HCT116 (cell line): ENCODE measurements at regions not wholly inside any gene's neighbourhood (a gene's known extent, or its start where the extent isn't known, plus 50 kb on each side); places are given as distances from the start of the nearest gene placed in this dataset.

Experiments
- ATAC-seq: fragments of 200-7000 bp; cut with Tn5 transposase; 2 replicates; pipeline ENCODE4 v1.9.1; 2020; ENCODE audit warnings: mild to moderate bottlenecking, moderate library complexity
- BruUV-seq: library from RNA; stranded (reverse); fragments of 400-500 nt; replicated peaks from 2 replicates; lab custom pipeline; 2021; lab: Mats Ljungman, UMichigan
- CTCF ChIA-PET: fragments of 300-600 bp; sonication (Branson Sonifier 250); formaldehyde crosslinking; loops from one replicate; lab custom pipeline; 2021; ENCODE audit warnings: antibody characterized with exemption; lab: Charles Lee
- POLR2A ChIA-PET: fragments of 300-600, 350-600 bp; sonication (Branson Sonifier 250); formaldehyde crosslinking; loops from one replicate; lab custom pipeline; 2021; ENCODE audit warnings: antibody characterized with exemption; lab: Charles Lee
- RAD21 ChIA-PET, 2 experiments: fragments of 300-600 bp; sonication (Branson Sonifier 250); formaldehyde crosslinking; loops; one replicate each; lab custom pipeline; 2023; ENCODE audit warnings: low total read pairs in 2 of 2; ENCODE audit not compliant: uncharacterized antibody in 2 of 2, unreplicated experiment in 2 of 2, low non-redundant PET in 1 of 2; lab: Charles Lee
- DNase-seq: peaks from one replicate; pipeline ENCODE4 v3.0.0-alpha.2; 2010; ENCODE audit warnings: low read depth, low spot score
- H2AFZ ChIP-seq: fragments of 200-600 bp; shearing (Covaris generic), sonication (generic); 2 replicates; pipeline ENCODE4 v1.6.1; 2017; ENCODE audit warnings: low read depth, mixed run types, mixed read lengths, antibody characterized with exemption, low read length; ENCODE audit not compliant: poor library complexity, severe bottlenecking
- H3K27ac ChIP-seq: 2 replicates; pipeline ENCODE4 v1.5.1; 2012; ENCODE audit warnings: low read depth, low read length
- H3K27me3 ChIP-seq: fragments of 200-600 bp; sonication (generic); 2 replicates; pipeline ENCODE4 v1.6.1; 2016; ENCODE audit warnings: mixed run types, low read length, mixed read lengths; ENCODE audit not compliant: insufficient read depth
- H3K36me3 ChIP-seq, 2 experiments: fragments of 200-500 bp in 1 of 2; fragments of 200-600 bp in 1 of 2; sonication (Bioruptor generic) in 1 of 2; sonication (generic) in 1 of 2; 2 replicates each; pipeline versions ENCODE4 v1.5.1 to v1.6.1; 2014 to 2016; ENCODE audit warnings: low read length in 2 of 2, inconsistent platforms in 1 of 2, mixed read lengths in 1 of 2, mixed run types in 1 of 2; ENCODE audit not compliant: insufficient read depth in 2 of 2, control insufficient read depth in 1 of 2
- H3K4me1 ChIP-seq, 2 experiments: fragments of 200-600 bp in 1 of 2; sonication (generic) in 1 of 2; 2 replicates each; pipeline versions ENCODE4 v1.5.1 to v1.6.1; 2012 to 2017; ENCODE audit warnings: low read length in 2 of 2, inconsistent platforms in 1 of 2, mild to moderate bottlenecking in 1 of 2, mixed read lengths in 1 of 2, mixed run types in 1 of 2, moderate library complexity in 1 of 2; ENCODE audit not compliant: insufficient read depth in 2 of 2, control insufficient read depth in 1 of 2
- H3K4me2 ChIP-seq: fragments of 200-600 bp; sonication (generic); 2 replicates; pipeline ENCODE4 v1.6.1; 2017; ENCODE audit warnings: mixed run types, low read length, mixed read lengths
- H3K4me3 ChIP-seq, 2 experiments: fragments of 200-600 bp in 1 of 2; sonication (generic) in 1 of 2; replicated peaks in 1 of 2; 2 replicates each; pipeline ENCODE4 v1.5.1; 2011 to 2016; ENCODE audit warnings: low read length in 2 of 2, control low read depth in 1 of 2, low read depth in 1 of 2, mild to moderate bottlenecking in 1 of 2, mixed read lengths in 1 of 2, mixed run types in 1 of 2
- H3K79me2 ChIP-seq: fragments of 200-600 bp; sonication (generic); 2 replicates; pipeline ENCODE4 v1.6.1; 2017; ENCODE audit warnings: mild to moderate bottlenecking, mixed run types, low read length, moderate library complexity, mixed read lengths; ENCODE audit not compliant: insufficient read depth
- H3K9ac ChIP-seq: fragments of 200-600 bp; sonication (generic); 2 replicates; pipeline ENCODE4 v1.6.1; 2016; ENCODE audit warnings: low read length, mixed read lengths
- H3K9me2 ChIP-seq: fragments of 200-600 bp; sonication (generic), shearing (Covaris generic); 2 replicates; pipeline ENCODE4 v1.6.1; 2017; ENCODE audit warnings: mixed run types, mild to moderate bottlenecking, moderate library complexity; ENCODE audit not compliant: insufficient read depth
- H3K9me3 ChIP-seq, 2 experiments: fragments of 200-500 bp in 1 of 2; fragments of 200-600 bp in 1 of 2; sonication (Bioruptor generic) in 1 of 2; sonication (generic) in 1 of 2; 2 replicates each; pipeline ENCODE4 v1.6.1; 2014 to 2017; ENCODE audit warnings: low read length in 2 of 2, mixed read lengths in 2 of 2, inconsistent platforms in 1 of 2, low read depth in 1 of 2, mild to moderate bottlenecking in 1 of 2, mixed run types in 1 of 2, moderate library complexity in 1 of 2; ENCODE audit not compliant: control insufficient read depth in 1 of 2, insufficient read depth in 1 of 2
- H4K20me1 ChIP-seq: fragments of 200-600 bp; sonication (generic), shearing (Covaris generic); 2 replicates; pipeline ENCODE4 v1.6.1; 2017; ENCODE audit warnings: mixed run types, mild to moderate bottlenecking, moderate library complexity; ENCODE audit not compliant: insufficient read depth
- CBX3 ChIP-seq: IDR thresholded peaks from 2 replicates; pipeline ENCODE4 v1.6.1; 2012; ENCODE audit warnings: low read depth
- CEBPB ChIP-seq: IDR thresholded peaks from 2 replicates; pipeline ENCODE4 v1.6.1; 2012; ENCODE audit warnings: low read depth
- EGR1 ChIP-seq: IDR thresholded peaks from 2 replicates; pipeline ENCODE4 v1.6.1; 2012; ENCODE audit warnings: low read depth
- EZH2 ChIP-seq: fragments of 200-600 bp; sonication (generic); IDR thresholded peaks from 2 replicates; pipeline ENCODE4 v1.6.1; 2017; ENCODE audit warnings: antibody characterized with exemption, mixed run types
- EZH2phosphoT487 ChIP-seq: fragments of 200-600 bp; IDR thresholded peaks from 2 replicates; pipeline ENCODE4 v1.6.1; 2018; ENCODE audit warnings: antibody characterized with exemption, borderline replicate concordance
- FOSL1 ChIP-seq: IDR thresholded peaks from 2 replicates; pipeline ENCODE4 v1.6.1; 2012; ENCODE audit warnings: low read depth
- POLR2A ChIP-seq: IDR thresholded peaks from 2 replicates; pipeline ENCODE4 v1.7.0; 2011; ENCODE audit warnings: borderline replicate concordance; ENCODE audit not compliant: insufficient read depth, insufficient read length; ENCODE audit errors: extremely low read depth
- RAD21 ChIP-seq: IDR thresholded peaks from 2 replicates; pipeline ENCODE4 v1.6.1; 2012; ENCODE audit warnings: low read depth, mild to moderate bottlenecking
- SIN3A ChIP-seq: IDR thresholded peaks from 2 replicates; pipeline ENCODE4 v1.6.1; 2012; ENCODE audit warnings: low read depth
- SP1 ChIP-seq: IDR thresholded peaks from 2 replicates; pipeline ENCODE4 v1.6.1; 2012; ENCODE audit warnings: low read depth
- intact Hi-C: fragments of 100-400 bp; cut with micrococcal nuclease; formaldehyde crosslinking; loops from 2 replicates; pipeline ENCODE4 v1.10.0; 2022
- TF ChIP-seq, protein P1 (sequence below): IDR thresholded peaks from 2 replicates; pipeline ENCODE4 v1.6.1; 2012
- TF ChIP-seq, protein P2 (sequence below): IDR thresholded peaks from 2 replicates; pipeline ENCODE4 v1.6.1; 2012; ENCODE audit warnings: low read depth
- TF ChIP-seq, protein P3 (sequence below): IDR thresholded peaks from 2 replicates; pipeline ENCODE4 v1.6.1; 2011; ENCODE audit warnings: mild to moderate bottlenecking, low read length, moderate library complexity; ENCODE audit not compliant: insufficient replicate concordance; ENCODE audit errors: extremely low read depth
- TF ChIP-seq, protein P4 (sequence below), 3 experiments: fragments of 200-600 bp in 1 of 3; sonication (generic) in 1 of 3; IDR thresholded peaks in 2 of 3; conservative IDR thresholded peaks in 1 of 3; 2 replicates each; pipeline ENCODE4 v1.5.1; 2012 to 2017; ENCODE audit warnings: low read depth in 2 of 3, low read length in 2 of 3, antibody characterized with exemption in 1 of 3, borderline replicate concordance in 1 of 3, control low read depth in 1 of 3, mild to moderate bottlenecking in 1 of 3, mixed read lengths in 1 of 3, mixed run types in 1 of 3, moderate library complexity in 1 of 3; ENCODE audit not compliant: insufficient read depth in 1 of 3

DNA sequence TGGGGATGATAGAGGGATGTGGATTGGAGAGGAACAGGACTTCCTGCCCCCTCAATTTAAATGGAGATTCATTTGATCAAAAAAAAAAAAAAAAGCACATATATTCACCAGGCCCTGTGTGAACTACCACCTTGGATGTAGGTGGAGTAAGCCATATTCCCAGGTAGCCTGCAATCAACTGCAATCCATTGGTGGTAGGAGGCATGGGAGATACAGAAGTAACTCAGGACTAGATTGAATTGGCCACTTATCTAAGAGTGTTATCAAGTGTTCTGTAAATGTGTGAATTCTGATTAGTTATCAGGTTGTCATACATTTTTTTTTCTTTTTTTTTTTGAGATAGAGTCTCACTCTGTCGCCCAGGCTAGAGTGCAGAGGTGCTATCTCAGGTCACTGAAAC is 124.1 kb upstream of the ESR1 start:
- Histone ChIP-seq H3K4me1 (no peaks in the 10 kb centered on the region), H3K4me3 (no peak overlapping the region), H3K9ac (no peak overlapping the region), H3K27ac (no peak overlapping the region), H3K4me2 (no peak overlapping the region), H4K20me1 (no peaks in the 10 kb centered on the region), H3K27me3 (no peaks in the 10 kb centered on the region), H3K36me3 (no peaks in the 10 kb centered on the region), H3K79me2 (no peaks in the 10 kb centered on the region), H3K9me2 (no peaks in the 10 kb centered on the region), H2AFZ (no peak overlapping the region), H3K9me3 (no peaks in the 10 kb centered on the region)
- intact Hi-C loops: no loop called here
- no TSS peak for BruUV-seq
- ChIA-PET CTCF (no interaction called here), POLR2A (no interaction called here), RAD21 (no interaction called here)
- TF ChIP-seq, protein P1, sequence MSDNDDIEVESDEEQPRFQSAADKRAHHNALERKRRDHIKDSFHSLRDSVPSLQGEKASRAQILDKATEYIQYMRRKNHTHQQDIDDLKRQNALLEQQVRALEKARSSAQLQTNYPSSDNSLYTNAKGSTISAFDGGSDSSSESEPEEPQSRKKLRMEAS: no peak
- TF ChIP-seq FOSL1 (no peak), EZH2 (no peak), EZH2phosphoT487 (no peak), POLR2A (no peak), CEBPB (no peak), SP1 (no peak), SIN3A (no peak), CBX3 (no peak), EGR1 (no peak), RAD21 (no peak)
- TF ChIP-seq, protein P2, sequence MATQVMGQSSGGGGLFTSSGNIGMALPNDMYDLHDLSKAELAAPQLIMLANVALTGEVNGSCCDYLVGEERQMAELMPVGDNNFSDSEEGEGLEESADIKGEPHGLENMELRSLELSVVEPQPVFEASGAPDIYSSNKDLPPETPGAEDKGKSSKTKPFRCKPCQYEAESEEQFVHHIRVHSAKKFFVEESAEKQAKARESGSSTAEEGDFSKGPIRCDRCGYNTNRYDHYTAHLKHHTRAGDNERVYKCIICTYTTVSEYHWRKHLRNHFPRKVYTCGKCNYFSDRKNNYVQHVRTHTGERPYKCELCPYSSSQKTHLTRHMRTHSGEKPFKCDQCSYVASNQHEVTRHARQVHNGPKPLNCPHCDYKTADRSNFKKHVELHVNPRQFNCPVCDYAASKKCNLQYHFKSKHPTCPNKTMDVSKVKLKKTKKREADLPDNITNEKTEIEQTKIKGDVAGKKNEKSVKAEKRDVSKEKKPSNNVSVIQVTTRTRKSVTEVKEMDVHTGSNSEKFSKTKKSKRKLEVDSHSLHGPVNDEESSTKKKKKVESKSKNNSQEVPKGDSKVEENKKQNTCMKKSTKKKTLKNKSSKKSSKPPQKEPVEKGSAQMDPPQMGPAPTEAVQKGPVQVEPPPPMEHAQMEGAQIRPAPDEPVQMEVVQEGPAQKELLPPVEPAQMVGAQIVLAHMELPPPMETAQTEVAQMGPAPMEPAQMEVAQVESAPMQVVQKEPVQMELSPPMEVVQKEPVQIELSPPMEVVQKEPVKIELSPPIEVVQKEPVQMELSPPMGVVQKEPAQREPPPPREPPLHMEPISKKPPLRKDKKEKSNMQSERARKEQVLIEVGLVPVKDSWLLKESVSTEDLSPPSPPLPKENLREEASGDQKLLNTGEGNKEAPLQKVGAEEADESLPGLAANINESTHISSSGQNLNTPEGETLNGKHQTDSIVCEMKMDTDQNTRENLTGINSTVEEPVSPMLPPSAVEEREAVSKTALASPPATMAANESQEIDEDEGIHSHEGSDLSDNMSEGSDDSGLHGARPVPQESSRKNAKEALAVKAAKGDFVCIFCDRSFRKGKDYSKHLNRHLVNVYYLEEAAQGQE: no peak
- TF ChIP-seq, protein P3, sequence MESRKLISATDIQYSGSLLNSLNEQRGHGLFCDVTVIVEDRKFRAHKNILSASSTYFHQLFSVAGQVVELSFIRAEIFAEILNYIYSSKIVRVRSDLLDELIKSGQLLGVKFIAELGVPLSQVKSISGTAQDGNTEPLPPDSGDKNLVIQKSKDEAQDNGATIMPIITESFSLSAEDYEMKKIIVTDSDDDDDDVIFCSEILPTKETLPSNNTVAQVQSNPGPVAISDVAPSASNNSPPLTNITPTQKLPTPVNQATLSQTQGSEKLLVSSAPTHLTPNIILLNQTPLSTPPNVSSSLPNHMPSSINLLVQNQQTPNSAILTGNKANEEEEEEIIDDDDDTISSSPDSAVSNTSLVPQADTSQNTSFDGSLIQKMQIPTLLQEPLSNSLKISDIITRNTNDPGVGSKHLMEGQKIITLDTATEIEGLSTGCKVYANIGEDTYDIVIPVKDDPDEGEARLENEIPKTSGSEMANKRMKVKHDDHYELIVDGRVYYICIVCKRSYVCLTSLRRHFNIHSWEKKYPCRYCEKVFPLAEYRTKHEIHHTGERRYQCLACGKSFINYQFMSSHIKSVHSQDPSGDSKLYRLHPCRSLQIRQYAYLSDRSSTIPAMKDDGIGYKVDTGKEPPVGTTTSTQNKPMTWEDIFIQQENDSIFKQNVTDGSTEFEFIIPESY: no peak
- TF ChIP-seq, protein P4, sequence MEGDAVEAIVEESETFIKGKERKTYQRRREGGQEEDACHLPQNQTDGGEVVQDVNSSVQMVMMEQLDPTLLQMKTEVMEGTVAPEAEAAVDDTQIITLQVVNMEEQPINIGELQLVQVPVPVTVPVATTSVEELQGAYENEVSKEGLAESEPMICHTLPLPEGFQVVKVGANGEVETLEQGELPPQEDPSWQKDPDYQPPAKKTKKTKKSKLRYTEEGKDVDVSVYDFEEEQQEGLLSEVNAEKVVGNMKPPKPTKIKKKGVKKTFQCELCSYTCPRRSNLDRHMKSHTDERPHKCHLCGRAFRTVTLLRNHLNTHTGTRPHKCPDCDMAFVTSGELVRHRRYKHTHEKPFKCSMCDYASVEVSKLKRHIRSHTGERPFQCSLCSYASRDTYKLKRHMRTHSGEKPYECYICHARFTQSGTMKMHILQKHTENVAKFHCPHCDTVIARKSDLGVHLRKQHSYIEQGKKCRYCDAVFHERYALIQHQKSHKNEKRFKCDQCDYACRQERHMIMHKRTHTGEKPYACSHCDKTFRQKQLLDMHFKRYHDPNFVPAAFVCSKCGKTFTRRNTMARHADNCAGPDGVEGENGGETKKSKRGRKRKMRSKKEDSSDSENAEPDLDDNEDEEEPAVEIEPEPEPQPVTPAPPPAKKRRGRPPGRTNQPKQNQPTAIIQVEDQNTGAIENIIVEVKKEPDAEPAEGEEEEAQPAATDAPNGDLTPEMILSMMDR (IDR thresholded peaks at IDR 0.05 in 2 of 3, conservative IDR thresholded peaks at IDR 0.05 in 1 of 3; ENCODE audit: borderline replicate concordance in 1 of 3, insufficient read depth in 1 of 3, low read depth in 2 of 3, low read length in 2 of 3): no peak
- no peak for ATAC-seq
- DNase-seq: no peak
